Hematopoietic multipotent progenitor cell treated with erythropoietin and hydrocortisone succinate and interleukin-3 and kit ligand, for 4 days (in vitro differentiated cells): ENCODE measurements at regions not wholly inside any gene's neighbourhood (a gene's known extent, or its start where the extent isn't known, plus 50 kb on each side); places are given as distances from the start of the nearest gene placed in this dataset.
"Not testable (repeated sequence)": the region's sequence is repeated elsewhere in the genome, so short reads cannot be mapped to it uniquely, and the experiment has no call there.

Experiments used
- DNase-seq: peaks from one replicate; pipeline ENCODE4 v3.0.0-alpha.2; 2015

DNA sequence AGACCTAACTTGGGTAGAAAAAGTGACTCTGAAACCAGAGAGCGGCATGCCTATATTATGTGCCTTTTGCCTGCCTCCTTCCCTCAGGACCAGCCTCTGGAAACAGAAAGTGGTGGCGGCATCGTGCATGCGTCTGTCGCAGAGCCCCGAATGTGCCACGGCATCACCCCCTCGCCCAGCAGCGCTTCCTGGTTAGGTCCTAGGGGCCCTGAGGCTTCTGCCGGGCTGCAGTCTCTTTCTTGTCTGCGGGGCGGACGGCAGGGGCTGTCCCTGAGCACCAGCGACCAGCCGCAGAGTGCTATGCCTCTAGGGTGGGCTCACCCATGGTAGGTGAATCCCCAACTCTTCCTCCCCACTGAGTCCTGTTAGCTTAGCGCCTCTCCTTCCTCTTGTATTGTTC is 68.7 kb downstream of the VSIG4 start:
- no peak for DNase-seq

DNA sequence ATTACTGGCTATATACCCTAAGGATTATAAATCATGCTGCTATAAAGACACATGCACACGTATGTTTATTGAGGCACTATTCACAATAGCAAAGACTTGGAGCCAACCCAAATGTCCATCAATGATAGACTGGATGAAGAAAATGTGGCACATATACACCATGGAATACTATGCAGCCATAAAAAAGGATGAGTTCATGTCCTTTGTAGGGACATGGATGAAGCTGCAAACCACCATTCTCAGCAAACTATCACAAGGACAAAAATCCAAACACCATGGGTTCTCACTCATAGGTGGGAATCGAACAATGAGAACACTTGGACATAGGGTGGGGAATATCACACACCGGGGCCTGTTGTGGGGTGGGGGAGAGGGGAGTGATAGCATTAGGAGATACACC is 72.7 kb downstream of the VSIG4 start:
- DNase-seq, result not testable (repeated sequence)

DNA sequence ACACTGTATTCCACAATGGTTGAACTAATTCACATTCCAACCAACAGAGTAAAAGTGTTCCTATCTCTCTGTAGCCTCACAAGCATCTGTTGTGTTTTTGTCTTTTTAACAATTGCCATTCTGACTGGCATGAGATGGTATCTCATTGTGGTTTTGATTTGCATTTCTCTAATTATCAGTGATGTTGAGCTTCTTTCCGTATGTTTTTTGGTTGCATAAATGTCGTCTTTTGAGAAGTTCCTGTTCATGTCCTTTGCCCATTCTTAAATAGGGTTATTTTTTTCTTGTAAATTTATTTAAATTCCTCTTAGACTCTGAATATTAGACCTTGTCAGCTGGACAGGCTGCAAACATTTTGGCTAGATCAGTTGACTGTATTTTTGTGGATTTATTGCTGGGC is 78.2 kb downstream of the VSIG4 start:
- no peak for DNase-seq

DNA sequence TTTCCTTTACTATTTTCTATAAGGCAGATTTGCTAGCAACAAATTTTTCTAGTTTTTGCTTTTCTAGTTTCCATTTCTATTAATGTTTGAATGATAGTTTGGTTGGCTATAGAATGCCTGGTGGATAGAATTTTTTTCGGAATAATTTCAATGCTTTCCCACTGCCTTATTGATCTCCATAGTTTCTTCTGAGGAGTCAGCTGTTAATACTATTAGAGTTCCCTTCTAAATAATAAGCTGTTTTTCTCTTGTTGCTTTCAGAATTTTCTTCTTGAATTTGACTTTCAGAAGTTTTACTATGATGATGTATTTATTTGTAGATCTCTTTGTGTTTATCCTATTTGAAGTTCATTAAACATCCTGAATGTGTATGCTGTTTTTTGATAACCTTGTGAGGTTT is 91.8 kb downstream of the VSIG4 start:
- DNase-seq, result no peak

DNA sequence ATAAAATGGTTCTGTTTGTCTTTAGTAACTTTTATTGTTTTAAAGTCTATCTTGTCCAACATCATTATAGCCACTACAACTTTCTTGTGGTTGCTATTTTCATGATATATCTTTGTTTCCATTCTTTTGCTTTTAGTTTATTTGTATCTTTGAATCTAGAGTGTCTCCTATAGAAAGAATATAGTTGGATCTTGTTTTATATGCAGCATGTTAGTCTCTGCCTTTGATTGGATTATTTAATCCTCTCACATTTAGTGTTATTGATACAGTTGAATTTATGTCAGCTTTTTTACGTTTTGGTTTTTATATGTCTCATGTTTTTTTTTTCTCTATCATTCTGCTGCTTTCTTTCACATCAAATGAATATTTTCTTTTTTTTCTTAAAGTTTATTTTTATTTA is 98.1 kb downstream of the VSIG4 start:
- no peak for DNase-seq

DNA sequence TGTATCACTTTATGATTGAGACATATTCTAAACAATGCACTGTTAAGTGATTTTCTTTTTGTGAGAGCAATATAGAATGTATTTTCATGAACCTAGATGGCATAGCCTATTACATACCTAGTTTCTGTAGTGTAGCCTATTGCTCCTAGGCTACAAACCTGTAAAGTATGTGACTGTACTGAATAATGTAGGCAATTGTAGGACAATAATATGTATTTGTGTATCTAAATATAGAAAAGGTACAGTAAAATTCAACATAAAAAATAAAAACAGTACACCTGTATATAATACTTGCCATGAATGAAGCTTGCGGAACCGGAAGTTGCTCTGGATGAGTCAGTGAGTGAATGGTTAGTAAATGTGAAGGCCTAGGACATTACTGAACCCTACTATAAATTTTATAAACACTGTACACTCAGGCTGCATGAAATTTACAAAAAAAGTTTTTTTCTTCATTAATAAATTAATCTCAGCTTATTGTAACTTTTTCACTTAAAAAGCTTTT is 106.7 kb downstream of the VSIG4 start:
- no peak for DNase-seq

DNA sequence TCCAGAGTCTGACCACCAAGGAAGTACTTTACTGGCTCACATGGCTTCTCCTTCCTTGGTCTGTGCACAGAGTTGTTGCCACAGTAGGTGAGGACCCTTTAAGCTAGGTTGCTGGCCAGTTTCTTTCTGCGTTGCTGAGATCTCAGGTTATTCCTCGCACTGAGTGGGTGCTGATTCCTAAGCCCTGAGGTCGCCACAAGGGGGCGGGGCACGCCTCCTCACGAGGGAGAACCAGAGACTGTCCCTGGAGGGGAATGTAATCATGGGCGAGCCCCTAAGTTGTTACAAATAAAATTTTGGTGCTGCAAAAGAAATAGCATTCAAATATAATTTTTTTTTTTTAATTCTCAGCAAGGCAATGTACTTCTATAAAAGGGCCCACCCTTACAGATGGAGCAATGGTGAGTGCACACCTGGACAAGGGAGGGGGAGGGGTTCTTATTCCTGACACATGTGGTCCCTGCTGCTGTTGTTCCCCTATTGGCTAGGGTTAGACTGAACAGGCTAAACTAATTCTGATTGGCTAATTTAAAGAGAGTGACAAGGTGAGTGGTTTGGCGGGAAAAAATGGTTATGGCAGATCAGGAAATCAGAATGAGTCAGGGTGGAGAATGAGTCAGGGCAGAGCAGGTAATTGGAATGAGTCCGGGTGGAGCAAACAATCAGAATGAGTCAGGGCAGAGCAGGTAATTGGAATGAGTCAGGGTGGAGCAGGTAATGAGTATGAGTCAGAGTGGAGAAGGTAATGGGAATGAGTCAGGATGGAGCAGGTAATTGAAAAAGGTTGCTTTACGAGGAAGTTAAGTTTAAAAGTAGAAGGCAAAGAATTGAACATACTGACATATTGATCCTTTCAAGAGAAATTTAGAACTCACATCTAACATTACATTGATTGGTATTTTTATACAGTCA is 107.5 kb downstream of the VSIG4 start:
- peak; percentile 17 for DNase-seq

DNA sequence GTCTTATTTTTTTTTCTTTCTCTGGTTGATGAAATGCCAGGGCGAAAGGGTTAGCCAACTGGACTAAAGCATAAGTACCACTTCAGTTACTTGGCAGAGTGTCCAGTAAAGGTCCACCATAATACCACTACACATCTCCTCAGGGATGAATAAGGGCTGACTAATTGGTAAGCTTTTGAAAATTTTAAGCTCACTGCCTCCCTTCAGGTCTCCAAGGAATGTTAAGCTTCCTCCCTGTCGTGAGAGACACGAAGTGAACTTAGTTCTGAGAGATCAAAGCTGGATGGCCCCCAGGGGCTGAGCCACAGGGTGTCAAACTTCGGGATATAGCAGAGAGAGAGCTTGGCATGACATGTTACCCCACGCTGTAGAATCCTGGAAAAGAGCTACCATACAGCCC is 111.4 kb downstream of the VSIG4 start:
- DNase-seq, result no peak

DNA sequence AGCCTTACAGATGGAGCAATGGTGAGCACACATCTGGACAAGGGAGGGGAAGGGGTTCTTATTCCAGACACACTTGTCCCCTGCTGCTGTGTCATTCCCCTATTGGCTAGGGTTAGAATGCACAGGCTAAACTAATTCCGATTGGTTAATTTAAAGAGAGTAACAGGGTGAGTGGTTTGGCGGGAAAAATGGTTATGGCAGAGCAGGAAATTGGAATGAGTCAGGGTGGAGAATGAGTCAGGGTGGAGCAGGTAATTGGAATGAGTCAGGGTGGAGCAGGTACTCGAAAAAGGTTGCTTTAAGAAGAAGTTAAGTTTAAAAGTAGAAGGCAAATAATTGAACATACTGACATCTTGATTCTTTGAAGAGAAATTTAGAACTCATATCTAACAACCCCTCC is 112.5 kb downstream of the VSIG4 start:
- not testable (repeated sequence) for DNase-seq

DNA sequence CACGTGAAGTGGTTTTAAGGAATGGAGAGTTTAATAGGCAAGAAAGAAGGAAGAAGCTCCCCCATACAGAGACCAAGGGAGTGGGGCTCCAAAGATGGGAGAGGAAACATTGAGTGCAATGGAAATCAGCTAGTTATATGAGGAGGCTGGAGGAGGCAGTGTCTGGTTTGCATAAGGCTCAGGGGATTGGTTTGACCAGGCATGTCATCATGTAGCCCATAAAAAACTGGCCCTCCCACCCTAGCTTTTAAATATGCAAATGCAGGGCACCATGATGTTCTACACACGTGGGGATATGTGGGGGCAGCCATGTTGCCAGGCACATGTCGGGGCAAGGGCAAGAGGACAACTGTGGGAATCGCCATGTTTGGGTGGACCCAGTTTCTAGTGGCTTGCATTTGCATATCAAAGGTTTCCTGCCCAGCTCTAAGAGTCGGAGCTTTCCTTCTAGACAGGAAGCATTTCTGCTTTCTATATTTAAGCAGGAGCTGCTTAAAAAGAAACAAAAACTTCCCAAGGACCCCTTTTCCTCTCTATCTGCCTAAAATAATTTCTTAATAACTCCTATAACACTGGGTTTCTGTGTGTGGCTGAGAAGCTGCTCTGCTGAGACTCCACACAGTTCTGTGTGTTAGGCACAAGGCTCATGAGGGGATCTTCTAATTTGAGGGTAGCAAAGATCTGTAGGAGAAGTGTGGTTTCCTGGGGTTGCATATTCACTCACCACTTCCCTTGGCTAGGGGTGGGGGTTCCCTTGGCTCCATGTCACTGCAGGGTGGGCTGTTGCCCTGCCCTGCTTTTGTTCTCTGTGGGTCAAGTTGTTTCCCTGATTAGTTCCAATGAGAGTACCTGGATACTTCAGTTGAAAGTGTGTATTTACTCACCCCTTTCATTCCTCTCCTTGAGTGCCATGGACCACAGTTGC is 113.5 kb downstream of the VSIG4 start:
- peak; percentile 74 for DNase-seq

DNA sequence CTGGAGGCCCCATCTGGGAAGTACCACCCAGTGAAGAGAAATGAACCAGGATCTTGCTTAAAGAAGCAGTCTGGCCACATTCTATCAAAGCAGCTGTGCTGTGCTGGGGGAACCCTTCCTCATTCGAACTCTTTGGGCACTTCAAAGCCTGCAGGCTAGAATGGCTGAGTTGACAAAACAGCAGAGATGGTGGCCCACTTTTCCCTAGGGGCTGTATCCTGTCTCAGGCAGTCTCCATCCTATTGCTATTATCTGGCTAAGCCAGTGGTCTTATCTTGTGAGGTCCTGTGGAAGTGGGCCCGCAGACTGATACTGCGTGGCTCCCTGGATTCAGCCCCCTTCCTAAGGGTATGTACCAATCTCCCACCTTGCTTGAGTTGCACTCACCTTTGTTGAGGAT is 114.3 kb downstream of the VSIG4 start:
- DNase-seq, result peak; percentile 18

DNA sequence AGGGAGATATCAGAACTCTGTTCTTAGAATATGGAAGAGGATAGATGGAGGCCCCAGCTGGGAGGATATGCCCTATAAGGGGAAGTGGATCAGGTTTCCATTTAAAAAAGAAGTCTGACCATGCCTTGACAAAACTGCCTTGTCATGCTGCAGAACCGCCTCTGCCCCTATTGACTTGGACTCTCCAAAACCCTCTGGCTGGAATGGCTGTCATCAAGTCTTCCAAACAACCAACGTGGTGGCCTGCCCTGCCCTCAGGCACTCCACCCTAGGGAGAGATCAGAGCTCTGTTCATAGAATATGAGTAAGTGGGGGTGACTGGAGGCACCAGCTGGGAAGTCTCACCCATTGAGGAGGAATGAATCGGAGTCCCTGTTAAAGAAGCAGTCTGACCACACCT is 114.9 kb downstream of the VSIG4 start:
- peak; percentile 34 for DNase-seq

DNA sequence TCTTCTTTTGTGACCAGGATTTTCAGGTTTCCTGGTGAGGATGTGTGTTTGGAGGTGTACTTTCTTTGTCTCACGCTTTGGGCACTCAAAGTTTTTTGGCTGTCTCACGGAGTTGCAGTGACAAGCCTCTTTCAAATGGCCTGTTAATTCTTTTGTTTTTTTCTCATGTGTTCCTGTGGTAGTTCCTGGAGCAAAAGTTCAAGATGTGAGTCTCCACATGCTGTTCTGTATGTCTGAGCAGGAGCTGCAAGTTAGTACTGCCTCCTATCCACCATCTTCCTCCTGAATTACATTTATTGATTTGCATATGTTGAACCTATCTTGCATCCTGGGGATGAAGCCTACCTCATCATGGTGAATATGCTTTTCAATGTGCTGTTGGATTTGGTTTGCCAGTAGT is 118.5 kb downstream of the VSIG4 start:
- DNase-seq, result no peak

DNA sequence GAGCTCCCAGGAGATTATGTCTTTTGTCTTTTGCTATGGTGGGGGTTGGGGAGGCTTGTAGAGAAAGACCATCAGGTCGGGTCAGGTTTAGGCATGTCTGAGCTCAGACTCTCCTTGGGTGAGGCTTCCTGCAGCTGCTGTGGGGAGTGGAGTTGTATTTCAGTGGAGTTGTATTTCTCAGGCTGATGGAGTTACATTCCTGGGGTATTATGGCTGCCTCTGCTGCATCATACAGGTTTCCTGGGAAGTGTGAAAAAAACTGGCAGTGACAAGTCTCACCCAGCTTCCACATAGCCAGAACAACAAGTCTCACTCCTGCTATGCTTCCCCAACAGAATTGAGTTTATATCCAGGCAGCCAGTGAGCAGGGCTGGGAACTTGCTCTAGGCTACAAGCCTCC is 119.3 kb downstream of the VSIG4 start:
- DNase-seq, result no peak

DNA sequence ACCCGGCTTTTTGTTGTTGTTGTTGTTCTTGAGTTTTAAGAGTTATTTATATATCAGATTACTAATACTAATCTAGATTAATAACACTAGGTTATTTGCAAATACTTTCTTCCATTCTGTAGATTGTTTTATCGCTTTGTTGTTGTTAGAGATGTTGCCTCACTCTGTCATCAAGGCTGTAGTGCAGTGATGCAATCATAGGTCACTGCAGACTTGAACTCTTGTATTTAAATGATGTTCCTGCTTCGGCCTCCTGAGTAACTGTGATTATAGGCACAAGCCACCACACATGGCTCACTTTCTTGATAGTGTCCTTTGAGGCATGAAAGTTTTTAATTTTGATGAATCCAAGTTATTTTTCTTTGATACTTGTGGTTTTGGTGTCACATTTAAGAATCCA is 129.0 kb downstream of the VSIG4 start:
- no peak for DNase-seq

DNA sequence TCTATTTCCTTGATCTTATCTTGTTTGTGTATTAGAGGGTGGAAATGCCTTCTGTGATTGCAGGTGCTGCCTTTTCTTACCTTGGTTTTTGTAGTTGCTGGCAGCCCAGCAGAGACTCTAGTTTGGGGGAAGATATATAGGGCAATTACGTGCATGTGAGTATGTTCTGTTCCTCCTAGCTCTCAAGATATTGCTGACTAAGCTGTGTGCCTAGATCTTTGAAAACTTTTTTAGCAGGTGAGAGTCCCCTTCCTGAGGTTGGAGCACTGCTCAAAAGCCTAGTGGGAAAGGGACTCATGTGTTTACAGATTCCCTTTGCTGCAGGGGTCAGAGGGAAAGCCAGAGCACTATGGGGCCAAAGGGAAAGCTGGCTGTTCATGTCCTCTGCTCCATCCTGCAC is 136.1 kb downstream of the VSIG4 start:
- no peak for DNase-seq

DNA sequence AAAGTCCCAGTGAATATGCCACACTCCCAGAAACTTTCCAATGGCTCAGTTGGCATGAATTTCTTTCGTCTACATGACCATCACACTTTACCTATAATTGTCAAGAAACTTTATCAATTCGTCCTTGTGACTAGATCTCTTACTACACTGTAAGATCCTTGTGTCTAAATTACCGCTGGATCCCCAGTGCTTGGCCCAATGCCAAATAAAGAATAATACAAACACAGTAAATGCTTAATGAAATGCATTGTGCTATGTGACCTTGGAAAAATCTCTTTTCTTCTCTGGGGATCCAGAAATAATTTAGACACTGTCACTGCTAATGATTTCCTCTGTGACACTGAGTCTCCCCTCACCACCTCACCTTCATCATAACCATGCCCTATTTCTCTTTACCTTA is 137.9 kb downstream of the VSIG4 start:
- DNase-seq, result no peak

DNA sequence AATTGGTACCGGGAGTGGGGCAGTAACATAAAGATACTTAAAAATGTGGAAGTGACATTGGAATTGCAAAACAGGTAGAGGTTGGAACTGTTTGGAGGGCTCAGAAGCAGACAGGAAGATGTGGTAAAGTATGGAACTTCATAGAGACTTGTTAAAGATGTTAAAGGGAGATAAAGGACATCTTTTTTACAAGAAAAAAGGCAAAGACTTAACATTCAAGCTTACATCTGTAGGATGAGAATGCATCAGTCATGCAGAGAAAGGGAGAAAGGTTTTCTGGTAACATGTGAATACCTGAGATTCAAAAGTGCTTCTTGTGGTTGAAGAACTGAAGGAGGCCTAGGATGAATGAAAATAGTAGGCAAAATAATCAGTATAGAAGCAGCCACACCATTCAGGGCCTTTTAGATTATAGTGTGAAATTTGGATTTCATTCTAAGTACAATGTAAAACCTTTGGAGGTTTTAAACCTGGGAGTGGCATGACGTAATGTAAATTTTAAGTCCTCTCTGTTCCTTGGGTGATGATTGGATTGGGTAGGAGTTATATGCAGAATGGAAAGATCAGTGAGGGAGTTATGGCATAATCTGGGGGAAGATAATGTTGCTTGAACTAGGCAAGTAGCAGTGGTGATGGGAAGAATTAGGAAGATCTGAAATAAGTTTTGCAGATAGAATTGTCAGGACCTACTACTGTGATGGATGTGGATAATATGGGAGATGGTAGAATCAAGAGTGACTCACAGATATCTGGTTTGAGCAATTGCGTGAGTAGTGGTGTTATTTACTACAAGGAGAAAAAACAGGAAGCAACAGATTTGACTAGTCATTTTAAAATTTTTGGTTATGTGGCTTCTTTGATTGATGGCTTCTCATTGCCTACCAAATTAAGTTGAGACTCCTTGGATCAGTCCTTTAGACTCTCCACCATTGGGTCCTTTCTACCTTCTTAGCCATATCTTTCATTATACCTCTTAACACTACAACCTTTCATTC is 138.7 kb downstream of the VSIG4 start:
- peak; percentile 36 for DNase-seq

DNA sequence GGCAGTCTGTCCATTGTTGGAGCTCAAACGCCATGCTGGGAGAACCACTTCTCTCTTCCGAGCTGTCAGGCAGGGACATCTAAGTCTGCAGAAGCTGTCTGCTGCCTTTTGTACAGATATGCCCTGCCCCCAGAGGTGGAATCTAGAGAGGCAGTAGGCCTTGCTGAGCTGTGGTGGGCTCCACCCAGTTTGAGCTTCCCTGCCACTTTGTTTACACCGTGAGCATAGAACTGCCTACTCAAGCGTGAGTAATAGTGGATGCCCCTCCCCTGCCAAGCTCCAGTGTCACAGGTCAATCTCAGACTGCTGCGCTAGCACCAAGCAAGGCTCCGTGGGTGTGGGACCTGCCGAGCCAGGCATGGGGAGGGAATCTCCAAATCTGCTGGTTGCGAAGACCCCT is 145.7 kb downstream of the VSIG4 start:
- peak; percentile 9 for DNase-seq

DNA sequence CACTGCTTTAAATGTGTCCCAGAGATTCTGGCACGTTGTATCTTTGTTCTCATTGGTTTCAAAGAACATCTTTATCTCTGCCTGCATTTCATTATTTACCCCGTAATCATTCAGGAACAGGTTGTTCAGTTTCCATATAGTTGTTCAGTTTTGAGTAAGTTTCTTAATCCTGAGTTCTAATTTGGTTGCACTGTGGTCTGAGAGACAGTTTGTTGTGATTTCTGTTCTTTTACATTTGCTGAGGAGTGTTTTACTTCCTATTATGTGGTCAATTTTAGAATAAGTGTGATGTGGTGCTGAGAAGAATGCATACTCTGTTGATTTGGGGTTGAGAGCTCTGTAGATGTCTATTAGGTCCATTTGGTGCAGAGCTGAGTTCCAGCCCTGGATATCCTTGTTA is 148.1 kb downstream of the VSIG4 start:
- not testable (repeated sequence) for DNase-seq

DNA sequence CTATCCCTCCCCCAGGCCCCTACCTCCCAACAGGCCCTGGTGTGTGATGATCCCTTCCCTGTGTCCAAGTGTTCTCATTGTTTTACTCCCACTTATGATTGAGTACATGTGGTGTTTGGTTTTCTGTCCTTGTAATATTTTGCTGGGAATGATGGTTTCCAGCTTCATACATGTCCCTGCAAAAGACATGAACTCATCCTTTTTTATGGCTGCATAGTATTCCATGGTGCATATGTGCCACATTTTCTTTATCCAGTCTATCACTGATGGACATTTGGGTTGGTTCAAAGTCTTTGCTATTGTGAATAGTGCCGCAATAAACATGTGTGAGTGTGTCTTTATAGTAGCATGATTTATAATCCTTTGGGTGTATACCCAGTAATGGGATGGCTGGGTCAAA is 151.7 kb downstream of the VSIG4 start:
- DNase-seq, result not testable (repeated sequence)

DNA sequence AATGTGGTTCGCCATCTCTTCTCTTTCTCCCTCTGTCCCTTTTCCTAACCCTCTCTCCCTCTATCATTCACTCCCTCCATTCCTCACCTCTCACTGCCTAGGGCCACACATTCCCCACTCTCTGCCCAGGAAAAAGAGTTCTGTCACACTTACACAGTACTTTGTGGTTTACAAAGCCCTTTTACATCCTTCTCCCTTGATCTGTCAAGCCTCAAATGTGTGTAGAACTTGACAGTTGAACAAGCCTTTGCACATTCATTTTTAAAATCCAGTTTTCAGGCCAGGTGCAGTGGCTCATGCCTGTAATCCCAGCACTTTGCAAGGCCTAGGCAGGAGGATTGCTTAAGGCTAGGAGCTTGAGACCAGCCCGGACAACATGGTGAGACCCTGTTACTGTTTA is 156.3 kb downstream of the VSIG4 start:
- no peak for DNase-seq
